Activated gamma-delta T cell treated with Interleukin-2 at 50 U/mL for 16 hours (primary cell): ENCODE measurements at regions not wholly inside any gene's neighbourhood (a gene's known extent, or its start where the extent isn't known, plus 50 kb on each side); places are given as distances from the start of the nearest gene placed in this dataset.

Experiments
- DNase-seq: peaks from one replicate; pipeline ENCODE4 v3.0.0-alpha.2; 2020

DNA sequence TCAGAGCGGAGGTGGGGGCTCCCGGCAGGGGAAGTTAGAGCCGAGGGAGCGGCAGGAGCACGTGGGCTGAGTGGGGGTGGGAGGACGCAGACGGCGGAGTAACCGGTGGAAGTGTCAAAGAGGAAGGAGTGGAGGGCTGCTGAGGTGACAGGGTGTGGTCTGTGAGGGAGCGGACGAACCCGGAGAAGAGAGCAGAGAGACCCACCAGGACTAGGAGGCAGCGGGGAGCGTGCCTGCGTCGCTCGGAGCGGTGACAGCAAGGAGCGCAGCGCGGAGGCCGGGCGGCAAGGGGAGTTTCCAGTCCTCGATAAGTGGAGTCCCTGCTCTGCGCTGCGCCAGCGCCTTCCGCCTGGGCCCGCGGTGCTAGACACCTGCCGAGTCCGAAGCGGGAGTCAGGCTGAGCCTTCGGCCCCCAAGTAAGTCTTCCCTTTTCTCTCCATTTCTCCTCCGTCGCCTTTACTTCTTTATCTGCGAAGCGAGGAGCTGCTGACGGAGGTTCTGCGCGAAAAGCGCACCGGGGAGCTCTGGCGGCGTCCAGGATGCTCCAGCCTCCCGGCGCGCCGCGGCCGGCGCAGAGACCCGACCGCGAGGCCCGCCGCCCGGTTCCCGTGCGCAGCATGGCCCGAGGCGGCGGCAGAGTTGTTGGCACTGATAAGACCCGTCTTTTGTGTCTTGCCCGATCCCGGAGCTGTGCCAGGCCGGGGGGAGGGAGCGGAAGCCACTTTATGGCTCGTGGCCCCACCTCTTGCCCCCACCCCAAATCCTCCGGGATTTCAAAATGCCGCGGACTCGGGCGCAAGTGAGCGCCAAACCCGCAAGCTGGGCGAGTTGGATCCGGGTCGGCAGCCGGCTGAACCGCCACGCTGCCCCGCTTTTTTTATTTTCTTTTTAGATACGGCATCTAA is 533.0 kb upstream of the SEMA6D start:
- no peak for DNase-seq

DNA sequence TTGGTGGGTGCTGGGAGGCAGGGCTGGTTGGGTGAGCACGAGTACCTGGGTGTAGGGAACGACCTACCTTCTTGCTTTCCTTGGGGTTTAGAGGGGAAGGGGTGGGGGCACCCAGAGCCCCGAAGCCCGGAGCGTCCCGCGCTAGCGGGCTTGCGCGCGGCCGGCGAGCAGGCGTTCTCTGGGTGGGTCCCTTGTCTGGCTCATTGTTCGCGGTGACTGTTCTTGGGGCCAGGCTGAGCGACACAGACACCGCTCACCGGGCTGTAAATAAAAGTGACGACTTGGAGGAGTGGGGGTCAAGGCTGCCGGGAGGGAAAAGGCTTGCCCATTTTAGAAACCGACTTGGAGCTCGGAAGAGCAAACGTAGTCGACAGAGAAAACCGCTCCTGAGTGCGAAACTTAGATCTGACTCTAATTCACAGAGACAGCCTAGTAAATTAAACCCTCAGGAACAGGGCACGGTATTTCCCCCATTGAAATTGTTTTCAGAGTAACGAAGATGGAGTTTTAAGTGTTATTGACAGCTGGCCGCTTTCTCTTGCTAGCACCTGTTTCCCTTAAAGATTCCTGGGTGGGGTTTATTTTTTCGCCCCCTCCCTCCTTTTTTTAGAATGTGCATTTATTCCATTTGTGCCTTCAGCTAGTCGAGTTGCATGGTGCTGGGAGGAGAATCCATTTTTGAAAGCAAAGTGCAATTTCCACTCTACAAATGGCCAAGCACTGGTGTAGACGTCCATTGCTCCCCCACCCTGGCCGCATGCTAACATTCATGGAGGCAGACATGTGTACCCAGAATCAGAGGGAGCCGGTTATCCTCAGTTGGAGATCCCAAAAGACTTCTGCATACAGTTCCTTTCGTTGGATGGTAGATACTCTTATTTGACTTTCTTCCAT is 532.1 kb upstream of the SEMA6D start:
- no peak for DNase-seq

DNA sequence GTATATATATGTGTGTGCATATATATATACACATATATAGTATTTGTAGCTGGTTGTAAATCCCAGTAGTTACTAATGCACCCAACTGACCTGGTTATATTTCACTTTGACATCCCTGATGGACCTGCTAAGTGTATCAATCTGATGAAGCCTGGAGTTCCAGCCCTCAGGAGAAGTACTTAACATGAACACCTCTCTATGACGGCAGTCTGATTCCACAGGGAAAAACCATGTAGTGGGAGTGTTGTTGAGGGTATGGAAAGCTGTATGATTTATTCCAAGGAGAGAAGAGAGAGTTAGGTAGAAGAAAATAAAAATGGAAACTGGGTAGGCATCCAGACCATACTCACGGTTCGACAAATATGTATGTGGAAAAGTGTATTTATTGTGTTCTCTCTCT is 531.2 kb upstream of the SEMA6D start:
- DNase-seq: no peak

DNA sequence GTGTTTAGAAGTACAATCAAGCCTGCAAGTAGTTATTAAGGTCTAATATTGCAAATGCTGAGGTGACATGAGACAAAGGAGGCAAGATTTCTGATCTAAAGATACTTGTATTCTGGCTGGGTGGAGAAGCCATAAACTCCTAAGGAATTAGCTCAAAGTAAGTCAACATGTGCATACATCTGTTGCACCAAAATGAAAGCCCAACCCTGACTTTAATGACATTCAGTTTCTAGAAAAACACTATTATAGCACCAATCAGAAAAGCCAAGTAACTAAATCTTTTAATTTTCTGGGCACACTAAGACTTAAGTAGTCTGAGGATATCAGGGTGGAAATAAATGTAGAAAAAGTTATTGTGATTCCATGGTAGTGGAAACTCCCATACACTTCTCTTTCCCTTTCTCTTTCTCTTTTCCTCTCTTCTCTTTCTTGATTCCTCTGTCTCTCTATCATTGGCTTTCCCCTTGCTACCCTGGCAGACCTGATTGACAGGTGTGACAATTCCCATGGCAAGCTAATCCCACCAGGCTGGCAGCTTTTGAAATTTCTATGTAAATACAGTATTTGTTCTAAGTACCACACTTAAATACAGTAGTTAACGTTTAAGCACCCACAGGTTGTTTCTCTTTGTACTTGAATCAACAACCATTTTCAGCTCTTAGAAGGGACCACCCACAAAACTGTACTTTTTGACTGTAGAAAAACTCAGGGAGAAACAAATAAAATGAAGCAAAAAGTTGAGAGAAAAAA is 528.4 kb upstream of the SEMA6D start:
- DNase-seq: no peak

DNA sequence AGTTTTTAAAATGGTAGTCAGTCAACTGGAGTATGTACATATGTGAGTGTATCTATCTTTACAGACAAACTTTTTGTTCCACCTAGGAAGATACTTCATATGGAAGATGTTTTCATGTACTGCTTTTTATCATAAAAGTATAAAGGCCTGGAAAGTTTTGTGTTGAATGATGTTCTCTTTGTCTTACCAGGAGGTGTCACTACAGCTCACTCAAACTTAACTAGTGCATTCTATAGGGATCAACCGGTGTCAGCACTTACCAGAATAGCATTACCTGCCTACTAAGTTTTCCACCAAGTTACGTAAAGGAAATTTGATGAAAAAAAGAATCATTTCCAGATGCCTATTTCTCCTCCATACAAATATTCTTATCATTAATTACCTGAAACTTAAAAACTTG is 522.6 kb upstream of the SEMA6D start:
- DNase-seq: no peak

DNA sequence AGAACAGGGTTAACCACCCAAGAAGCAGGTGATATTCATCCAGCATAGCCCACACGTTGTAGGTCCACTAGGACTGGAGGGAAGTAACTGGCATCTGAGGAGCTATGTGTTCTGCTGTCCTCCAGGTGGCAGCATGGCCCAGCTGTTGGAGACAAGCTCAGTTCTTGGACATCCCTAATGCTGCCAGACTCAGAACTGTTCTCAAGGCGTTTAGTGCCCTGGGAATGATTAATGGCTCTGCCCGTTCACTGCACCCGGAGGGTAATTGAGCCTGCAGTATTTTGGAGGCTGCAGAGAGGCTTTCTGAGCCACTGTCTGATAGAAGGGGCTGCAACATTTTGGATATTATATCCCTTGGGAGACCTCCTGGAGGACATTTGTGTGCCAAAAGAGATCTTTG is 521.3 kb upstream of the SEMA6D start:
- DNase-seq: no peak

DNA sequence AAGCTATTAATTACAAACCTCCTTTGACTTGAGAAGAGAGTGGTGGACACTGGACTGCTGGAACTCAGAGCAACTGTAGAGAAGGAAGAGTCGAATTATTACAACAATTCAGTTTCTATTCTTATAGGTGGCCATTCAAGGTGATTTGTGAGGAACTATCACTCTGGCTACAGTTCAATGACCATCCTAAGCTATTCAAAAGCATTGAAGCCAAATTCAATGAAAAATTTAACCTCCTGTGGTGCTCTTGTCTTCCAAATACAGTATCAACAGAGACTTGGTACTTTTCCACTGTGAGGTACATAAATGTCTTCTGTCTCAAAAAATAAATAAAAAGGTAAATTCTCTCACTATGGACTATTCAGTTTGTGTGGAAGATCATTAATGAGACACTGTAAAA is 513.3 kb upstream of the SEMA6D start:
- DNase-seq: no peak

DNA sequence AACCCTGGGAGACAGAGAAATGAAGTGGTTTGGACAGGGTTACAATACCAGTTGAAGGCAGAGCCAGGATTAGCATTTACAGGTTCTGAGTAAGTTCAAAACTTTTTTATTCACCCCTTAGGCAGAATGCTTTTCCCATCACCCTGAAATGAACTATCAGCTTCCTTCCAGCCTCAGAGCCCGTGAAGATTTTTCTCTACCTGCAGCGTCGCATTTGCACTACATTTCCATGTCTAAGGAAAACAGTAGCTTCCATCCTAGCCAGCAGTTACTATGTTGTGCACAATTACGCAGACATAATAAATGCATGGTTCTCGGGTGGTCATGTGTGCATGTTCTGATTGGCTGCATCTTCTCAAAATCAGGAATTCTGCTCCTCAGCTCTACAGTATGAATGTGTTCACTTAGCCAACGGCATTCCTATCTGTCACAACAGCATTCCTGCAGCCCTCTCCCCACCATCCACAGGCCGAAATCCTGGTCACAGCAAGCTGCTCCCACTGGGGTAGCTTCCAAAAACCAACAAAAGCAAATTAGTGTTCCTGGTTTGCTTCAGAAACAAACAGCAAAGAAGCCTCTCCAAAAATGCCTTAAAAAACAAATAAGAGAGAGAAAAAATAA is 510.8 kb upstream of the SEMA6D start:
- no peak for DNase-seq

DNA sequence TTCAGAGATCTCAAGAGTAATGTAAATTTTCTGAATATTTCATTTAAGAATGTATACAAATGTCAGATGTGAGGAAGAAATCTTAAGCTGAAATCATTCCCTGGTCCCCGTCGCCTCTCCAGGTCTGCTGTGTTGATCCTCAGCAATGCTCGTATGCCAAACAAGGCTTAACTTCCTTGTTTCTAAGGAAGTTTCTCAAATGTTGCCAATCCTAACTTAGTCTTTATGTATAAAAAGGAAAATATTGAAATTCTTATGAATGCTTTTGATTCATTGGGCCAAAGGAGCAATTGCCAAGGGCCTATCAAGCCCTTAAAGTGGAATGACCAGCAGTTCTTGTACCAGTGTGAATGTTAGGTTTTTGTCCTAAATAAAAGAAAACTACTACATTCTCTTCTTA is 507.7 kb upstream of the SEMA6D start:
- DNase-seq: no peak

DNA sequence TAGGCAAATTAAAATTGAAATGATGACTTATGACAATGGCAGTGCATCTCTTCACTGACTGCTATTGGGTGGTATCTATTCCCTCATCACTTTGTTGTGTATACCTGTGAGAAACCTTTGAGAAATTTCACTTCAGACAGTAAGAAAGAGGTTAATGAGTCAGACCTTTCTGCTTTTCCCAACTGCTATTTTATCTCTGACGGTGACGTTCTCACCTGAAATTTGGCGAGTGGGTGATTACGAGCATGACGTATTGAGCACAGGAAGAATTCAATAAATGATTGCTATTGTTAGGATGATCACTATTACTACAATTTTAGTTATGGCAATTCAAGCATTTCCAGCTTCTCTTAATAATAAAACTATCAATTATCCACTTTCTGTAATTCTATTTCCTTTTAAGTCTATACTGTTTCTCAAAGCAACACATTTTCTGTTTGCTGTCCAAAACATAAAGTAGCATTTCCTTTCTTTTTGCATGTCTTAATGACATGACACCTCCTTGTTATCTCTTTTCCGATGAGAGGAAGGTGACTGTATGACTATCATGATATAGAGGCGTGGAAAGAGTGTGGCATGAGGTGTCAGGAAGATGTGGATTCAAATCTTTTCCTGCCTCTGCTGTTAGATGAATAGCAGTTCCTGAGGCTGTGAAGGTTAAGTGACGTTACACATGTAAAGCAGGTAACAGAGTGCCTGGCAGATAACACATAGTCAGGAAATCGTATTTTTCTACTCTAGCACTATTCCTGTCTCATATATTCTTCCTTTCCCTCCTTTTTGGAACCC is 504.9 kb upstream of the SEMA6D start:
- no peak for DNase-seq

DNA sequence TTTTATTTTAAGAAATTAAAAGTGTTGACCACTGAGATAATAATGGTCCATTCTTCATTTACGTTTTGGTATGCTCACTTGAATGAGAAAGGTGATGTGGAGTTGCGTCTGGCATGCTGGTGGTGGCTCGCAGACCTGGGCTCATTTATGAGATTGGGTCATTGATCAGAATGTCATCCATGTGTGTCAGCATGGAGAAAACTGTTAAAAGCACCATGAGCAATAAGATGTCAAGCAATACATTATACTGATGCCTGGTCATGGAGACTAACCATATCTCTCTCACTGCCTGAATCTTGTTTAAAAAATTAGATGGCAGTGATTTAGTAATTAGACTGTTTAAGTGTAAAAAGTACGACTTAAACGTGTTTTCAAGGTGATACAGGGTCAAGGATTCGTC is 503.4 kb upstream of the SEMA6D start:
- no peak for DNase-seq

DNA sequence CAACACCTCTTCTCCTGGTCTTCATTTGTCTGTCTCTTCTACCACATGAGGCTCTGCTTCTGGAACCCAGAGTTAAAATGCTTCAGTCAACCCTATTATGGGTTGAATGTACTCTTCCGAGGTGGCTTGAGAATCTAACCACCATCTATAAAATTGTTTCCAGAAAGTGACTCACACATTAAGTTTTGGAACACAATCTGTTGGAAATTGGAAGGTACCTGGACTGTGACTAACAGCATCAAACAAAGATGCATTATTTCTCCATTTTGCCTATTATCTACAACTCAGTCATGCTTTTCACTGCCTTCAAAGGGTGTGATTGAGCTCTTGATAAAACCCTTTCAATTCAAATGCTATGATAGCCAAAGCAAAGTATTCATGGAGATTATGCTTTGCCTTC is 499.0 kb upstream of the SEMA6D start:
- DNase-seq: no peak

DNA sequence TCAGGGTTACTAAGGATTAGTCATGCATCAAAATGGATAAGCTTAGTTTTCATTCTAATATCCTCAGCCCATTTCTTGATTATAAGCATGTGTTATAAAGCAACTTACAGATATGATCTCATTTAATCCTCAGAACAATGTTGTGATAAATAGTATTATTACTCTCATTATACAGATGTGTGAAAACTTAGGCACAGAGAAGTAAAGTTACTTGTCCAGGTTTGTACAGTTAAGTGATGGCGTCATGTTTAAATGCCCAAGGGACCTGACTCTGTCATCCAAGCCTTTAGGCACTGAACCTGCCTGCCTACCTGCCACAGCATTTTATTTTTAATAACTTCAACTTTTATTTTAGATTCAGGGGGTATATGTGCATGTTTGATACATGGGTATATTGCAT is 472.9 kb upstream of the SEMA6D start:
- no peak for DNase-seq

DNA sequence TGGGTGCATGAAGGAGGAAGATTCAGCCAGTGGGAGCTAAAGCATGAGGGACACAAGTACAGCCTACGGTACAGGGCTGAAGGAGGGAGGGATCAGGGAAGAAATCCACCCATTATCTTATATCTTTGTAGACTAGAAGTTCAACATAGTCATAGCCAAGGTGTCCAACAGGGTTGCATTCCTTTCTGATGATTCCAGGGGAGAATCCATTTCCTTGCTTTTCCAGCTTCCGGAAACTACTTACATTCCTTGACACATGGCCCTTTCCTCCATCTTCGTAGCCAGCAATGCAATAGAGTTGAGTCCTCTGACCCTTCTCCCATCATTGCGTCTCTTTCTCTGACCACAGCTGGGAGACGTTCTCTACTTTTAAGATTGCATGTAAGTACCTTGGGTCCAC is 471.0 kb upstream of the SEMA6D start:
- no peak for DNase-seq

DNA sequence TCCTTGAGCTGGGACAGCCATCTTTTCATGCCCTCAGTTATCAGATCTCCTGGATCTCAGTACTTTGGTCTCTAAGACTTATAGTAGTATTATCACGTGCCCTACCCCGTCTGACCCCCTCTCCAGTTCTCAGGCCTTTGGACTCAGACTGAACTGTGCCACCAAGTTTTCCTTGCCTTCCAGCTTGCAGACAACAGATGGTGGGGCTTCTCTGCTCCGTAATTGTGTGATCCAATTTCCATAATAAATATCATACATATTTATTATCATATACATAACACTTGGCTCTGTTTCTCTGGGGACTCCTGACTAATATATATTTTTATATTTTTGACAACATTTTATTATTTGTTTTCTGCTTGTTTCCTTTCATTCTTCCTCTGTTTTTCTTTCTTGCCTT is 458.8 kb upstream of the SEMA6D start:
- DNase-seq: no peak

DNA sequence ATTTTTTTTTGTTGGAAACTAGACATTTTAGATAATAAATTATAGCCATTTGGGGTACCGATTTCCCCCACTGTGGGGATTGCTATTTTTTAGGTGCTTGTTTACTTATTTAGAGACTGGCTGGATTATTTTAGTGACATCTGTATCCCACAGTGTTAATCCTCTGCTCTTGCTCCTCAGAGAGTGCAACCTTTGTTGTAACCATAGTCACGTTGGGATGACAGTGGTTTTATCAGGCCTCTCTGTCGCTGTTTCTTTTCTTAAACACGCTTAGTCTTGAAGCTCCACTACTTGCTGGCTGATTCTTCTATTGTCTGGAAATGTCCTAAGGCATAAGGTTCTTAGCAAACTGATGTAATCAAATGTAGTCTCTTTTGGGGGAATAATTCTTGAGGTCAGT is 451.6 kb upstream of the SEMA6D start:
- DNase-seq: no peak

DNA sequence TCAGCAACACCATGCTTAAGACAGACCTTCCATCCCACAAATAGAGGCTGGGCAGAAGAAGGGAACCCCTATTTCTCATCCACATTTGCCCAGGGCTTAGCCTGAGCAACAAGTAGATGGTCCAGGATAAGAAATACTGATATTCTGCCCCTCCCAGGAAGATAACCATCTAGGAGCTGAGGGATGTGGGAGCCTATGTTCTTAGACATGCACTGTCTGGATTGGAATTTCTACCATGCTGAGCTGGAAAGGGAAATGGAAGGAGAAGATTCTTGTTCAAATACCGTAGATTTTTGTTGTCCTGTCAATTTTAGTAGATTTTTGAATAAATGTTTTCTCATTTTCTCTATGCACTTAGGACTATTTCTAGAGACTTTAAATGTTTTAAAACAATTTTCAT is 450.7 kb upstream of the SEMA6D start:
- no peak for DNase-seq

DNA sequence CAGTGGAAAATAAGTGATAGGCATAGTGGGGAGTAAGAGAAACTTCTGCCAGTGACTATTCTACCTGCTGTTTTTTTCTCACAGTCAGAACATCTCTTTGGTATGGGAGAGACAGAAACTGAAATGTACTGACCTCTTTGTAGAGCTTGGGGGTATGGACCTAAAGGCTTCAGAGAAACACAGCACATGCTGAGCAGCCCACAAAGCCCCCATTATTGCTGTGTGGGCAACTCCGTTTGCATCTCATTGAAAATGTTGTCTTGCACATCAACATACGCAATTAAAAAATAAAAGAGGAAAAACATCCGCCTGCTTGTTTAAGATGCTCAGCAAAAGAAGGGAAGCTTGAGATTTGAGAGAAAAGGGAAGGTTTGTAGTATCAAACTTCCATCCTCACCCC is 443.4 kb upstream of the SEMA6D start:
- no peak for DNase-seq

DNA sequence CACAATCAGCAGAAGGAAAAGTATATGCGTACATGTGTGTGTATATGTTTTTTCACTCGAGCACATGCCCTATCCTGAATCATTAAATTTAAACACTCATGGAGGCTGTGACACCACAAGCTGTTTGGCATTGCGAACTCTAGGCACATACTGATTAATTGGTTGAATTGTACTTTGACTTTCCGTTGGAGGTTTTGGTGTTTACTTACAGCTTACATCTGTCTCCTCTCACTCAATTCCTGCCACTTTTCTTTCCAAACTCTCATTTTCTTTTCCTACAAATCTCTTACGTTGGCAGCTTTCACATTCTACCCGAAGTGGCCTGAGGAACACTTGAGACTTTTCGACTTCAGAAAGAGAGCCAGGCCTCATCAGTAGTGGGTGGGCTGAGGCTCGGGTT is 434.1 kb upstream of the SEMA6D start:
- no peak for DNase-seq

DNA sequence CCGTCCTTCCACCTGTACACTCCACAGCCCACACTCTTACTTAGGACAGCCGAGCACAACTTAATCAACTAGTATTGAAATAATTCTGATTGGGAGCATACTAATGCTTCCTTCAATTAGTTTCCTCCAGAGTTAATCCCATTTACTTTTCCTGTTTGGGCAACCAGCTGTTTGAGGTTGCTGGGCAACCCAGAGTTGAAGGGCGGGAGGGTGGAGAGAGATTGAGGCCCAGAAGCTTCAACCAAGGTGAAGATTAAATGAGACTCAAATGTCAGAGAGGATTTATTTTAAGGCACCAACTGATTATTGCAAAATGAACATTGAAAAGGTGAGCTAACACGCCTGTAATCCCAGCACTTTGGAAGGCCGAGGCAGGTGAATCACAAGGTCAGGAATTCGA is 428.5 kb upstream of the SEMA6D start:
- DNase-seq: no peak

DNA sequence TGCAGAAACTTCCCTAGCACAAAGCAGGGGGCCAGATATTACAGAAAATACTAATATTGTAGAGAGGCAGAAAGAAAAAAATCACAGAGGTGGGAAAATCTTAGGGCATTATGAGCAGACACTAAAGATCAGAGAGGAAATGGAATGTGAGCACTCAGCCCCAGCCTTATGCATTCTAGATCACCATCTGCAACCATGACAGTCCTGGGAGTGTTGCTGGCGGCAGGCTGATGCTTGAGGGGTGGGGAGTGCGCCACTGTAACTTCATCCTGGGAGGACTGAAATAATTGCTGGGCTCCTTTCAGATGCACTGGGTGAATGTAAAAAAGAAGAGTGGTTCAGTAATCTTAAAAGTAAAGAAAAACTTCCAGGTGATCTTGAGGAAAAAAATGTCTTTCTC is 427.6 kb upstream of the SEMA6D start:
- no peak for DNase-seq

DNA sequence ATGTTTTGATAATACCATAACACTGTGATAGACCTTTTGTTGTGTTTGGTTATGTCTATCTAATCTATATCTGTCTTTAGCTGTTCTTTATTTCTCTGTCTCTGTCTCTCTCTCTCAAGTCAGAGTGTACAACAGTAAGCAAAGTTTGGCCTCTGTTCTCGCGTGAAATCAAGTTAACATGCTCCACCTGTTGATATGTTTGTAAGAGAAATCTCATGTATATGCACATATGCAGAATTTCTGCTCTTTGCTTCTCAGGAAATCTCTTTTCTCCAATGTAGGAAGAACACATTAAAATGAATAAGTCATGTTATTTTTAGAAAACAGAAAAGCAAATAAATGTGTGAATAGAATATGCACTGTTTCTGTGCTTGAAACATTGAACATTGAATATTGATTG is 425.5 kb upstream of the SEMA6D start:
- no peak for DNase-seq
